ENCODE measurements at regions not wholly inside any gene's neighbourhood (a gene's known extent, or its start where the extent isn't known, plus 50 kb on each side); places are given as distances from the start of the nearest gene placed in this dataset.

DNA sequence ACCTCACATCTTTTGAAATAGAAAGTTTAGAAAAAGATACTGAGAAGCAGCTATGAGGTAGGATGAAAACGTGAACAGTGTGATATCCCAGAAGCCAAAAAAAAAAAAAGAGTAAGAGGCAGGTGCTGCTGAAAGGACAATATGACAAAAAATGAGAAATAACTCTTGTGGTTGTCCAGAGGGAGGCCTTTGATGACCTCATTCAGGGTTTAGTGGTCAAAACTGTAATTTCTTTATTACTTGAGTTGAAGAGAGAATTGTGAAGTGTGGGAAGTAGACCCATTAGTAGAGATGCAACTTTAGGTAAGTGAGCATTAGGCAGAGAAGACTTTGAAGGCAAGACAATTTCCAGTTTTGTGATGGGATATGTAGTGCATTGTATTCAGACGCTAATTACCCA lies 1306.3 kb upstream of the ACO1 start:
- ATAC-seq (no peak), DNase-seq (no peak)
- Histone ChIP-seq H3K27ac (no peak overlapping the region), H3K4me1 (no peaks in the 10 kb centered on the region), H3K4me3 (no peak overlapping the region), H3K9me3 (no peaks in the 10 kb centered on the region), H3K27me3 (ENCODE audit: low read depth) (no peaks in the 10 kb centered on the region), H3K36me3 (no peaks in the 10 kb centered on the region)
- TF ChIP-seq, protein P1, sequence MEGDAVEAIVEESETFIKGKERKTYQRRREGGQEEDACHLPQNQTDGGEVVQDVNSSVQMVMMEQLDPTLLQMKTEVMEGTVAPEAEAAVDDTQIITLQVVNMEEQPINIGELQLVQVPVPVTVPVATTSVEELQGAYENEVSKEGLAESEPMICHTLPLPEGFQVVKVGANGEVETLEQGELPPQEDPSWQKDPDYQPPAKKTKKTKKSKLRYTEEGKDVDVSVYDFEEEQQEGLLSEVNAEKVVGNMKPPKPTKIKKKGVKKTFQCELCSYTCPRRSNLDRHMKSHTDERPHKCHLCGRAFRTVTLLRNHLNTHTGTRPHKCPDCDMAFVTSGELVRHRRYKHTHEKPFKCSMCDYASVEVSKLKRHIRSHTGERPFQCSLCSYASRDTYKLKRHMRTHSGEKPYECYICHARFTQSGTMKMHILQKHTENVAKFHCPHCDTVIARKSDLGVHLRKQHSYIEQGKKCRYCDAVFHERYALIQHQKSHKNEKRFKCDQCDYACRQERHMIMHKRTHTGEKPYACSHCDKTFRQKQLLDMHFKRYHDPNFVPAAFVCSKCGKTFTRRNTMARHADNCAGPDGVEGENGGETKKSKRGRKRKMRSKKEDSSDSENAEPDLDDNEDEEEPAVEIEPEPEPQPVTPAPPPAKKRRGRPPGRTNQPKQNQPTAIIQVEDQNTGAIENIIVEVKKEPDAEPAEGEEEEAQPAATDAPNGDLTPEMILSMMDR (IDR thresholded peaks at IDR 0.05), result no peak
- intact Hi-C loops (cut with DNase I), result no loop called here

DNA sequence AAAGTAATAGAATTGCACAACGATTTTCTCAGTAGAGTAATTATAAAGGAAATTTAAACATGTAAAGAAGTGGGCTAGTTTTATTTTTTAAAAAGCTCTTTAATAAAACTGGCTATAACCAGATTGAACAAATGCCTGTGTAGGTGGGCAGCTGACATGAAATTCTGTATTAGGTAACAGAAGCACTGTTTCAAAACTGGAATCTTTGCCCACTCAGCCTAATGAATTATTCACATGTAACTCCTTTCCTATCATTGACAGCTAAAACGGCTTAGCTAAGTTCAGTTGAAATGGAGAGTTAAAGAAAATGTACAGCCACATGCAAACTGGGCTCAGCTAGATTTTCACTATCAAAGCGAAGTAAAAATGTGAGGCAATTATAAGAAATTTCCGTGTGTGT lies 1300.1 kb upstream of the ACO1 start:
- TF ChIP-seq, protein P1 (IDR thresholded peaks at IDR 0.05), result no peak
- ATAC-seq, result no peak
- Histone ChIP-seq H3K4me3 (no peak overlapping the region), H3K36me3 (no peaks in the 10 kb centered on the region), H3K9me3 (no peaks in the 10 kb centered on the region), H3K4me1 (no peaks in the 10 kb centered on the region), H3K27ac (no peak overlapping the region), H3K27me3 (ENCODE audit: low read depth) (no peaks in the 10 kb centered on the region)
- intact Hi-C loops (cut with DNase I), result no loop called here
- DNase-seq, result no peak

DNA sequence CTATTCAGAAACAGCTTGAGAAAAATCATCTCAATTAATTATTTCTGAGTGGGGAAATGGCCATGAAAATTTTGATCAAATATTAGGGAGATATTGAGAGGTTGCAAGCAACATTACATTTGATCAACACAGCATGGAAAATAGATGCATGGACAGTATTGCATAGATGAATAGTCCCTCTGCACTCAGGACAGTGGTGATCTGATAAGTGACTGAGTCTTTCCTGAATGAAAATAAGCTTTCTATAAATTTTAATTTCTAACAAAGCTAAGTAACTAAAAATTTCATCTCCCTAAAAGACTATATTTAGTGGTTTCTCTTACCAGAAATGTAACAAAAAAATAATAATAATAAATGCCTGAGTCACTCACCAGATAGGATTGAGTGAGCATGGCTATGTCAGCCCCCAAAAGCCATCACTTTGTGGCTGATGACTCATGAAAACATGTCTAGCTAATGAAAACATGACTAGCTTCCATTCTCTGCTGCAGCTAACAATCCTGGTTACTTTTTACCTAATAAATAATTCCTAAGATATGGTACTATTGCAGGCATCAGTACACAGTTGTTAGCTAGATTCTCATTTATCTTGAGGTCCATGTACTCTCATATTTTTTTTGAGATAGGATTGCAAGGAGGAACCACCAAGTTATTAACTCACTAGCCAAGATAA lies 1294.8 kb upstream of the ACO1 start:
- TF ChIP-seq, protein P1 (IDR thresholded peaks at IDR 0.05), result no peak
- Histone ChIP-seq H3K9me3 (no peaks in the 10 kb centered on the region), H3K27ac (no peak overlapping the region), H3K27me3 (ENCODE audit: low read depth) (no peaks in the 10 kb centered on the region), H3K4me3 (no peak overlapping the region), H3K36me3 (no peaks in the 10 kb centered on the region), H3K4me1 (no peaks in the 10 kb centered on the region)
- intact Hi-C loops (cut with DNase I), result no loop called here
- DNase-seq (no peak), ATAC-seq (no peak)

DNA sequence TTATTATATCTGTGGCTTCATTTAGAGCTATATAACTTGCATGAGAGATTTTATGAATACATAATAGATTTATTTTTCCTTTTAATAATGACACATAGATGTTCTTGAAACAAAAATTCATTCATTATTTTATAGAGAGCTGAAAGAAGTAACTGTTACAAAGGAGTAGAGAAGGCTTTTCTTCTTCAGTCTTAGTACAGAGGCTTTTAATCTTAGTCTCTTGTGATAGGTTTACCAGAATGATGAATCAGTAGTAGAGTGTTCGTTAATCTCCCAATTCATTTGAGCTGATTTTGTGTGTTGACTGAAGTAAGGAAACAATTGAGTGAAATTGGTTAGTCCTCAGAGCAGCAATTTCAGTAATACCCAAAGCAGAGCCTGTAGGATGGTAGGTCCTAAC lies 1284.1 kb upstream of the ACO1 start:
- Histone ChIP-seq H3K9me3 (no peaks in the 10 kb centered on the region), H3K36me3 (no peaks in the 10 kb centered on the region), H3K4me3 (no peak overlapping the region), H3K4me1 (no peaks in the 10 kb centered on the region), H3K27ac (no peak overlapping the region), H3K27me3 (ENCODE audit: low read depth) (no peaks in the 10 kb centered on the region)
- TF ChIP-seq, protein P1 (IDR thresholded peaks at IDR 0.05), result no peak
- intact Hi-C loops (cut with DNase I), result no loop called here
- no peak for DNase-seq
- ATAC-seq, result no peak

DNA sequence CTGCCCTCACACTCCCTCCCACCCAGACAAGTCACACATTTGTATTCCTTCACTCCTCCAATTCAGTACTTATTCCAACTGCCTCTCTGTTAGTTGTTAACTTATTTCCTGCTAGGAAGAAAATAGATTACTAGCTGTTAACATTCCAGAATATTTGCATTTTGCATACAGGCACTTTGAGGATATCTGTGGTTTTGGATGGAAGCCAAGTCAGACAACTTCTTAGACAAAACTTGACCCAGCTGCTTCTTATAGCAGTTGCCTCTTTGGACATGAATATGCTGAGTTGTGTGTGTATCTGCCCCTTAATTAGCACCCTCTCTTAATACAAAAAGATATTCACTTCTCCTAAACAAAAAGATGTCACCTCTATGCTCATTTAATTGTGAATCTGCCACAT lies 1280.6 kb upstream of the ACO1 start:
- Histone ChIP-seq H3K27ac (no peak overlapping the region), H3K9me3 (no peaks in the 10 kb centered on the region), H3K36me3 (no peaks in the 10 kb centered on the region), H3K27me3 (ENCODE audit: low read depth) (no peaks in the 10 kb centered on the region), H3K4me3 (no peak overlapping the region), H3K4me1 (no peaks in the 10 kb centered on the region)
- intact Hi-C loops (cut with DNase I), result no loop called here
- TF ChIP-seq, protein P1 (IDR thresholded peaks at IDR 0.05), result no peak
- no peak for DNase-seq
- no peak for ATAC-seq
